HG03103 (cell line): ENCODE measurements at regions not wholly inside any gene's neighbourhood (a gene's known extent, or its start where the extent isn't known, plus 50 kb on each side); places are given as distances from the start of the nearest gene placed in this dataset.
"Not testable (repeated sequence)": the region's sequence is repeated elsewhere in the genome, so short reads cannot be mapped to it uniquely, and the experiment has no call there.

ENCODE experiments used
- ATAC-seq: cut with Tn5 transposase; IDR thresholded peaks from one replicate; pipeline ENCODE4 v1.9.1; 2021; ENCODE audit warnings: low read depth; ENCODE audit not compliant: unreplicated experiment

GRCh38 chr2:87424763-87425154 lies 323.1 kb upstream of the PLGLB2 start:
- not testable (repeated sequence) for ATAC-seq

GRCh38 chr2:87425191-87425590 lies 322.7 kb upstream of the PLGLB2 start:
- not testable (repeated sequence) for ATAC-seq

- ATAC-seq = not testable (repeated sequence)
Observed at GRCh38 chr2:87425717-87426116, 322.2 kb upstream of the PLGLB2 start.

- ATAC-seq = not testable (repeated sequence)
Observed at GRCh38 chr2:87428452-87429130, 319.3 kb upstream of the PLGLB2 start.

GRCh38 chr2:87429206-87429930 lies 318.5 kb upstream of the PLGLB2 start:
- ATAC-seq = not testable (repeated sequence)

GRCh38 chr2:87429931-87430275 lies 318.0 kb upstream of the PLGLB2 start:
- ATAC-seq = not testable (repeated sequence)

GRCh38 chr2:87431051-87431450 lies 316.8 kb upstream of the PLGLB2 start:
- ATAC-seq = not testable (repeated sequence)

- not testable (repeated sequence) for ATAC-seq
Observed at GRCh38 chr2:87432711-87433453, 315.0 kb upstream of the PLGLB2 start.

- not testable (repeated sequence) for ATAC-seq
Observed at GRCh38 chr2:87436007-87436406, 311.9 kb upstream of the PLGLB2 start.

GRCh38 chr2:87437701-87438260 lies 310.1 kb upstream of the PLGLB2 start:
- ATAC-seq = not testable (repeated sequence)

- ATAC-seq = not testable (repeated sequence)
Observed at GRCh38 chr2:87438780-87439454, 309.0 kb upstream of the PLGLB2 start.

GRCh38 chr2:87439617-87440204 lies 308.2 kb upstream of the PLGLB2 start:
- not testable (repeated sequence) for ATAC-seq

GRCh38 chr2:87440650-87441049 lies 307.2 kb upstream of the PLGLB2 start:
- ATAC-seq = not testable (repeated sequence)

GRCh38 chr2:87441375-87441774 lies 306.5 kb upstream of the PLGLB2 start:
- not testable (repeated sequence) for ATAC-seq

- peak; percentile 93 for ATAC-seq
Observed at GRCh38 chr2:87442983-87443577, 304.8 kb upstream of the PLGLB2 start.

- not testable (repeated sequence) for ATAC-seq
Observed at GRCh38 chr2:87444951-87445350, 302.9 kb upstream of the PLGLB2 start.

GRCh38 chr2:87445613-87446312 lies 302.1 kb upstream of the PLGLB2 start:
- ATAC-seq = not testable (repeated sequence)

- ATAC-seq = not testable (repeated sequence)
Observed at GRCh38 chr2:87446313-87446696, 301.6 kb upstream of the PLGLB2 start.

GRCh38 chr2:87449462-87449980 lies 298.4 kb upstream of the PLGLB2 start:
- peak; percentile 54 for ATAC-seq
